D721Med (cell line): ENCODE measurements at regions not wholly inside any gene's neighbourhood (a gene's known extent, or its start where the extent isn't known, plus 50 kb on each side); places are given as distances from the start of the nearest gene placed in this dataset.

Experiments used
- DNase-seq: peaks from one replicate; pipeline ENCODE4 v3.0.0; 2011; ENCODE audit warnings: low spot score; ENCODE audit not compliant: insufficient read length
- FAIRE-seq: peaks from 2 replicates; lab custom pipeline; 2011; peaks lifted over from hg19 to GRCh38; lab: Jason Lieb, UNC
- CTCF ChIP-seq: IDR thresholded peaks from 2 replicates; pipeline ENCODE4 v1.5.1; 2012; ENCODE audit warnings: mild to moderate bottlenecking, control low read depth; ENCODE audit not compliant: insufficient read depth; ENCODE audit errors: missing control alignments

GRCh38 chr6:139486476-139486799, 112.0 kb upstream of the CITED2 start:
- no peak for DNase-seq
- no peak for FAIRE-seq
- TF ChIP-seq CTCF, result no peak

- FAIRE-seq, result no peak
- no peak for DNase-seq
- no peak for TF ChIP-seq CTCF
These were observed 111.5 kb upstream of the CITED2 start for GRCh38 chr6:139485742-139486475.

GRCh38 chr6:139485185-139485584, 110.7 kb upstream of the CITED2 start:
- DNase-seq (no peak), FAIRE-seq (no peak)
- TF ChIP-seq CTCF, result no peak

- FAIRE-seq (no peak), DNase-seq (no peak)
- TF ChIP-seq CTCF, result no peak
These were observed 108.6 kb upstream of the CITED2 start for GRCh38 chr6:139483079-139483478.

GRCh38 chr6:139482287-139482686, 107.8 kb upstream of the CITED2 start:
- no peak for FAIRE-seq
- DNase-seq, result no peak
- TF ChIP-seq CTCF, result no peak

- FAIRE-seq, result no peak
- no peak for DNase-seq
- TF ChIP-seq CTCF, result no peak
These were observed 106.1 kb upstream of the CITED2 start for GRCh38 chr6:139480356-139481165.

- TF ChIP-seq CTCF, result no peak
- DNase-seq, result no peak
- no peak for FAIRE-seq
These were observed 105.2 kb upstream of the CITED2 start for GRCh38 chr6:139479433-139480222.
